Central memory CD8-positive, alpha-beta T cell (primary cell): ENCODE measurements at regions not wholly inside any gene's neighbourhood (a gene's known extent, or its start where the extent isn't known, plus 50 kb on each side); places are given as distances from the start of the nearest gene placed in this dataset.
"Not testable (repeated sequence)": the region's sequence is repeated elsewhere in the genome, so short reads cannot be mapped to it uniquely, and the experiment has no call there.

ENCODE experiments used
- ATAC-seq: fragments of 150-1000 bp; cut with Tn5 transposase; replicated peaks from 2 replicates; pipeline ENCODE4 v1.10.0; 2022; ENCODE audit warnings: mild to moderate bottlenecking, moderate FRiP score, moderate number of reproducible peaks; ENCODE audit not compliant: poor library complexity, severe bottlenecking; ENCODE audit errors: extremely low read depth
- DNase-seq, 2 donors: peaks; one replicate each; pipeline ENCODE4 v3.0.0; 2021; ENCODE audit warnings: low spot score in 2 of 2
- H3K27ac Mint-ChIP-seq: one replicate; pipeline ENCODE4 v1.8.0; 2022; ENCODE audit warnings: low read depth, mild to moderate bottlenecking, moderate library complexity, mixed read lengths
- H3K27me3 Mint-ChIP-seq: one replicate; pipeline ENCODE4 v1.8.0; 2022; ENCODE audit warnings: mixed read lengths
- H3K36me3 Mint-ChIP-seq: one replicate; pipeline ENCODE4 v1.8.0; 2022; ENCODE audit warnings: mild to moderate bottlenecking, moderate library complexity, mixed read lengths; ENCODE audit not compliant: insufficient read depth
- H3K4me1 Mint-ChIP-seq: one replicate; pipeline ENCODE4 v1.8.0; 2022; ENCODE audit warnings: mixed read lengths
- H3K4me3 Mint-ChIP-seq: one replicate; pipeline ENCODE4 v1.8.0; 2022; ENCODE audit warnings: mild to moderate bottlenecking, moderate library complexity, mixed read lengths
- H3K9me3 Mint-ChIP-seq: one replicate; pipeline ENCODE4 v1.8.0; 2022; ENCODE audit warnings: mixed read lengths

GRCh38 chr19:20276011-20276731 is 109.2 kb downstream of the ZNF486 start:
- H3K4me1 Mint-ChIP-seq: no peaks in the 10 kb centered on the region
- H3K27me3 Mint-ChIP-seq: no peaks in the 10 kb centered on the region
- H3K36me3 Mint-ChIP-seq: no peaks in the 10 kb centered on the region
- no peaks in the 10 kb centered on the region for H3K9me3 Mint-ChIP-seq
- DNase-seq: no peak
- H3K27ac Mint-ChIP-seq: no peak overlapping the region
- no peak for ATAC-seq
- no peak overlapping the region for H3K4me3 Mint-ChIP-seq

- no peak overlapping the region for H3K27ac Mint-ChIP-seq
- no peak for DNase-seq
- no peaks in the 10 kb centered on the region for H3K36me3 Mint-ChIP-seq
- H3K27me3 Mint-ChIP-seq: peaks cover 9% of the 10 kb centered on the region
- ATAC-seq: no peak
- H3K4me1 Mint-ChIP-seq: no peaks in the 10 kb centered on the region
- no peaks in the 10 kb centered on the region for H3K9me3 Mint-ChIP-seq
- H3K4me3 Mint-ChIP-seq: no peak overlapping the region
Observed at GRCh38 chr19:20273951-20274570, 107.0 kb downstream of the ZNF486 start.

- ATAC-seq (no peak), DNase-seq (no peak)
- Mint-ChIP-seq H3K4me1 (no peaks in the 10 kb centered on the region), H3K27me3 (peaks cover 9% of the 10 kb centered on the region), H3K27ac (no peak overlapping the region), H3K9me3 (no peaks in the 10 kb centered on the region), H3K36me3 (no peaks in the 10 kb centered on the region), H3K4me3 (no peak overlapping the region)
Observed at GRCh38 chr19:20273376-20273775, 106.4 kb downstream of the ZNF486 start.

DNA sequence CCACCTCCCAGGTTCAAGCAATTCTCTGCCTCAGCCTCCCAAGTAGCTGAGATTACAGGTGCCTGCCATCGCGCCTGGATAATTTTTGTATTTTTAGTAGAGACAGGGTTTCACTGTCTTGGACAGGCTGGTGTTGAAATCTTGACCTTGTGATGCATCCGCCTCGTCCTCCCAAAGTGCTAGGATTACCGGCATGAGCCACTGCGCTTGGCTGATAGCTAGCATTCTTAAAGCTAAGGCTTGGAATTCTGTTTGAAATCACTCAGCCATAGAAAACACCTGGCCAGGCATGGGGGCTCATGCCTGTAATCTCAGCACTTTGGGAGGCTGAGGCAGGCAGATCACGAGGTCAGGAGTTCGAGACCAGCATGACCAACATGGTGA is 105.6 kb downstream of the ZNF486 start:
- H3K36me3 Mint-ChIP-seq, H3K27me3 Mint-ChIP-seq, H3K4me1 Mint-ChIP-seq, DNase-seq, H3K27ac Mint-ChIP-seq, ATAC-seq, H3K4me3 Mint-ChIP-seq, H3K9me3 Mint-ChIP-seq: not testable (repeated sequence)

DNA sequence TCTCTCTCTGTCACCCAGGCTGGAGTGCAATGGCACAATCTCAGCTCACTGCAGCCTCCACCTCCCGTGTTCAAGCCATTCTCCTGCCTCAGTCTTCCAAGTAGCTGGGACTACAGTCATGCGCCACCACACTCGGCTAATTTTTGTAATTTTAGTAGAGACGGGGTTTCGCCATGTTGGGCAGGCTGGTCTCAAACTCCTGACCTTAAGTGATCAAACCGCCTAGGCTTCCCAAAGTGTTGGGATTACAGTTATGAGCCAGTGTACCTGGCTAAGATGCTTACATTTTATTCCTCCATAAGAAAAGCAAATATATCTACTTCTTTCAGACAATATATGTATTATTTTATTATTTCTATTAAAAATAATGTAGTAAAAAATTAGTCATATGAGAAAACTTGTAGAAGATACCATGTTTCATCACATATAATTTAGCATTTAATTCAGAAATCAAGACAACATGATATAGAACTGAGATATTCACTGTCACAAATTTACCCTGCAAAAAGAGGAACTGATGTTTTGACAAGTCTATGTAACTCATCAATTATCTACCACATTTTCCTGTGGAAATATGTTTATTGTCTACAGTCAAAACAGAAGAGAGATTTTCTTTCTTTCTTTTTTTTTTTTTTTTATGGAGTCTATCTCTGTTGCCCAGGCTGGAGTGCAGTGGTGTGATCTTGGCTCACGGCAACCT is 105.1 kb downstream of the ZNF486 start:
- H3K4me1 Mint-ChIP-seq, DNase-seq, H3K36me3 Mint-ChIP-seq, H3K4me3 Mint-ChIP-seq, ATAC-seq, H3K9me3 Mint-ChIP-seq, H3K27ac Mint-ChIP-seq, H3K27me3 Mint-ChIP-seq: not testable (repeated sequence)

DNA sequence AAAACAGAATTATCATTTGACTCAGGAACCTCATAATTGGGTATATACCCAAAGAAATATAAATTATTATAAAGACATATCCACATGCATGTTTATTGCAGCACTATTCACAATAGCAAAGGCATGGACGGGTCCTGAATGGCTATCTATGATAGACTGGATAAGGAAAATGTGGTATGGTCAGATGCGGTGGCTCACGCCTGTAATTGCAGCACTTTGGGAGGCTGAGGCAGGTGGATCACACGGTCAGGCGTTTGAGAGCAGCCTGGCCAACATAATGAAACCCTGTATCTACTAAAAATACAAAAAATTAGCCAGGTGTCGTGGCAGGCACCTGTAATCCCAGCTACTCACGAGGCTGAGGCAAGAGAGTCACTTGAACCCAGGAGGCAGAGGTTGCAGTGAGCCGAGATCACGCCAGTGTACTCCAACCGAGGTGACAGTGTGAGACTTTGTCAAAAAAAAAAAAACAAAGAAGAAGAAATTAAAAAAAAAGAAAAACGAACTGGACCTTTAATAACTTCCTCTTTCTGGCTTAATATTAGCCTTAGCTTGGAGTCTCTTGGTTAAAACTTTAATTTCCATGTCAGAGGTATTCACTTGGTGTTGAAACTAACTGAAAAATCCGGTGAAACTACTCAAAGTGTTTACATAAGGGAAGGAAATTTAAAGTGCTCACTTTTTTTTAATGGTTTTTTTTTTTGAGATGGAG is 104.4 kb downstream of the ZNF486 start:
- Mint-ChIP-seq H3K36me3 (no peaks in the 10 kb centered on the region), H3K4me1 (no peaks in the 10 kb centered on the region), H3K27ac (no peak overlapping the region), H3K9me3 (no peaks in the 10 kb centered on the region), H3K27me3 (peaks cover 9% of the 10 kb centered on the region), H3K4me3 (no peak overlapping the region)
- ATAC-seq: no peak
- no peak for DNase-seq

DNA sequence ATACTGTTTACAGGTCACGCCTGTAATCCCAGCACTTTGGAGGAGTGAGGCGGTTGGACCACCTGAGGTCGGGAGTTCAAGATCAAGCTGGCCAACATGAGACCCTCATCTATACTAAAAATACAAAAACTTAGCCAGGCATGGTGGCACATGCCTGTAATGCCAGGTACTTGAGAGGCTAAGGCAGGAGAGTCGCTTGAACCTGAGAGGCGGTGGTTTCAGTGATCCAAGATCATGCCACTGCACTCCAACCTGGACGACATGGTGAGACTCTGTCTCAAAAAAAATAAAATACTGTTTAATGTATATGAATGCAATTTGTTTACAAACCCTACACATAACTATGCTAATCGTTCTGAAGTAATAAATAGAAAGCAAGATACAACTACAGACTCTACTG is 102.4 kb downstream of the ZNF486 start:
- Mint-ChIP-seq H3K9me3 (no peaks in the 10 kb centered on the region), H3K4me3 (no peak overlapping the region), H3K4me1 (no peaks in the 10 kb centered on the region), H3K36me3 (no peaks in the 10 kb centered on the region), H3K27me3 (peaks cover 9% of the 10 kb centered on the region), H3K27ac (no peak overlapping the region)
- ATAC-seq: no peak
- DNase-seq: no peak

- ATAC-seq: not testable (repeated sequence)
Observed at GRCh38 chr19:20261513-20261912, 94.5 kb downstream of the ZNF486 start.

DNA sequence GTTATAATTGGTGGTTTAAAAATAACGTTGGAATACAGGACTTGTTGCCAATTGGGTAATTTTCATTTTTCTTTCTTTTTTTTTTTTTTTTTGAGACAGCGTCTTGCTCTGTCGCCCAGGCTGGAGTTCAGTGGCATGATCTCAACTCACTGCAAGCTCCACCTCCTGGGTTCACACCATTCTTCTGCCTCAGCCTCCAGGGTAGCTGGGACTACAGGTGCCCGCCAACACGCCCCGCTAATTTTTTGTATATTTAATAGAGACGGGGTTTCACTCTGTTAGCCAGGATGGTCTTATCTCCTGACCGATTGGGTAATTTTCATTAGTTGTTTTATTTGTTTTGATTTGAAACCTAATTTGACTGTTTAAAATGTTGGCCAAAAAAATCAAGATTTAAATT is 93.7 kb downstream of the ZNF486 start:
- not testable (repeated sequence) for ATAC-seq, H3K4me1 Mint-ChIP-seq

More at GRCh38 chr19:20261513-20261912, 94.5 kb downstream of the ZNF486 start:
- H3K4me1 Mint-ChIP-seq, H3K9me3 Mint-ChIP-seq, H3K36me3 Mint-ChIP-seq, DNase-seq, H3K4me3 Mint-ChIP-seq, H3K27ac Mint-ChIP-seq: not testable (repeated sequence)
- H3K27me3 Mint-ChIP-seq: peaks cover 37% of the 10 kb centered on the region

DNA sequence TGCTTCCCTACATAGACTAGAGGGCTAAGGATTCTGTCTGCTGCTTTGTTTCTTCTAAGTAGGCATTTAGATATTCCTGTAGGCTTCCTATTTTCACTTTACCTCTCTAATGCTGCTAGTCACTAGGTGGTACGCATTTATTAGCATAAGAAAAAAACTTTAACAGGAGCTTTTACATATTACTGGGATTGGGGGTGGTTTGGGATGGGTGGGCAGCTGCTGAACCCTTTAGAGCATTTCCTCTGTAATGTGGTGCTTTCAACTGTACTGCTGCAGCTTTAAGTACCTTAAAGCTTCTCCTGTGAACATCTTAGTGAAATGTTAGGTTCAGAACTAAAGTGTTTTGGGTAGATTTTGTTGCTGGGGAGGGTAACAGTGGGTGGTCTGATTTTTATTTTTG is 92.6 kb downstream of the ZNF486 start:
- Mint-ChIP-seq H3K27ac (no peak overlapping the region), H3K4me3 (no peak overlapping the region), H3K4me1 (no peaks in the 10 kb centered on the region), H3K36me3 (peaks cover 2% of the 10 kb centered on the region), H3K9me3 (no peaks in the 10 kb centered on the region), H3K27me3 (peaks cover 37% of the 10 kb centered on the region)
- DNase-seq (no peak), ATAC-seq (no peak)

More for the DNA sequence above, 93.7 kb downstream of the ZNF486 start:
- not testable (repeated sequence) for H3K27ac Mint-ChIP-seq, H3K4me3 Mint-ChIP-seq, H3K9me3 Mint-ChIP-seq, H3K36me3 Mint-ChIP-seq, DNase-seq
- H3K27me3 Mint-ChIP-seq: peaks cover 37% of the 10 kb centered on the region

GRCh38 chr19:20256606-20257005 is 89.6 kb downstream of the ZNF486 start:
- Mint-ChIP-seq H3K4me1 (no peaks in the 10 kb centered on the region), H3K36me3 (no peaks in the 10 kb centered on the region), H3K9me3 (no peaks in the 10 kb centered on the region), H3K27me3 (peaks cover 32% of the 10 kb centered on the region), H3K4me3 (no peak overlapping the region), H3K27ac (no peak overlapping the region)
- DNase-seq (no peak), ATAC-seq (no peak)

DNA sequence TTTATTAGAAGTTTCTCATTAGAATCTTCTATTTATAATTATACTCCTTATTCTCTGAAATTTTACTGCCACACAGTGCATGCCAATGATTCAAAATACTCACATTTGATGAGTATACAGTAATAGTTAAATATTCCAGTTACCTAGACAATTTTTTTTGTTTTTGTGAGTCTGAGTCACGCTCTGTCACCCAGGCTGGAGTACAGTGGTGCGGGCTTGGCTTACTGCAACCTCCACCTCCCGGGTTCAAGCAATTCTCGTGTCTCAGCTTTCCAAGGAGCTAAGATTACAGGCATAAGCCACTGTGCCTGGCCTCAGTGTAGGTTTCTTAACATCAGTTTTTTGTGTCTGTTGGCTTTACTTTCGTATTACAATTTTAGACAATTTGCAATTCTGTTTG is 87.1 kb downstream of the ZNF486 start:
- Mint-ChIP-seq H3K27me3 (peaks cover 17% of the 10 kb centered on the region), H3K36me3 (peaks cover 1% of the 10 kb centered on the region), H3K4me3 (no peak overlapping the region), H3K4me1 (no peaks in the 10 kb centered on the region), H3K27ac (no peak overlapping the region), H3K9me3 (no peaks in the 10 kb centered on the region)
- ATAC-seq (no peak), DNase-seq (no peak)
